Endodermal cell (in vitro differentiated cells): ENCODE measurements at regions not wholly inside any gene's neighbourhood (a gene's known extent, or its start where the extent isn't known, plus 50 kb on each side); places are given as distances from the start of the nearest gene placed in this dataset.

Experiments used
- DNase-seq: peaks from one replicate; pipeline ENCODE4 v3.0.0-alpha.2; 2017
- H3K27ac ChIP-seq: 2 replicates; pipeline ENCODE4 v1.5.1; 2013; ENCODE audit warnings: mild to moderate bottlenecking, low read depth, low read length, moderate library complexity
- H3K27me3 ChIP-seq: 2 replicates; pipeline ENCODE4 v1.6.1; 2013; ENCODE audit warnings: mild to moderate bottlenecking, low read length, moderate library complexity; ENCODE audit not compliant: insufficient read depth, control insufficient read depth, poor library complexity, severe bottlenecking
- H3K36me3 ChIP-seq: 2 replicates; pipeline ENCODE4 v1.7.0; 2013; ENCODE audit warnings: mild to moderate bottlenecking, low read length, moderate library complexity; ENCODE audit not compliant: control insufficient read depth, insufficient read depth
- H3K4me1 ChIP-seq: one replicate; pipeline ENCODE4 v1.7.0; 2013; ENCODE audit warnings: low read length; ENCODE audit not compliant: control insufficient read depth, insufficient read depth
- H3K4me3 ChIP-seq: 2 replicates; pipeline ENCODE4 v1.5.1; 2013; ENCODE audit warnings: mild to moderate bottlenecking, low read length, moderate library complexity
- H3K9ac ChIP-seq: 2 replicates; pipeline ENCODE4 v1.6.1; 2013; ENCODE audit warnings: mild to moderate bottlenecking, low read length, moderate library complexity; ENCODE audit not compliant: poor library complexity, severe bottlenecking; ENCODE audit errors: extremely low read depth
- H3K9me3 ChIP-seq: 2 replicates; pipeline ENCODE4 v1.6.1; 2013; ENCODE audit warnings: mild to moderate bottlenecking, low read length, moderate library complexity; ENCODE audit not compliant: control insufficient read depth
- H3K27ac Mint-ChIP-seq: 2 replicates; pipeline ENCODE4 v1.8.0; 2020; ENCODE audit warnings: mixed read lengths
- H3K27me3 Mint-ChIP-seq: 2 replicates; pipeline ENCODE4 v1.8.0; 2021; ENCODE audit warnings: mild to moderate bottlenecking, mixed read lengths; ENCODE audit not compliant: insufficient read depth
- H3K36me3 Mint-ChIP-seq: 2 replicates; pipeline ENCODE4 v1.8.0; 2020; ENCODE audit warnings: low read depth, mixed read lengths
- H3K4me1 Mint-ChIP-seq: 2 replicates; pipeline ENCODE4 v1.8.0; 2020; ENCODE audit warnings: mixed read lengths
- H3K4me3 Mint-ChIP-seq: 2 replicates; pipeline ENCODE4 v1.8.0; 2020; ENCODE audit warnings: mild to moderate bottlenecking, moderate library complexity, mixed read lengths
- H3K9me3 Mint-ChIP-seq: 2 replicates; pipeline ENCODE4 v1.8.0; 2020; ENCODE audit warnings: mild to moderate bottlenecking, mixed read lengths
- WGBS, 2 experiments: methylation state at CpG; one replicate each; pipeline versions ENCODE4 v1.1.5 to v1.1.7; 2013; ENCODE audit warnings: missing lambda C conversion rate in 2 of 2, mixed read lengths in 1 of 2; ENCODE audit not compliant: insufficient coverage in 1 of 2, insufficient read length in 1 of 2; 5-methylcytosine and 5-hydroxymethylcytosine counted together
- TF ChIP-seq, protein P1 (sequence below): fragments of 200-600 bp; sonication (generic); conservative IDR thresholded peaks from 2 replicates; pipeline ENCODE4 v1.5.0; 2021; ENCODE audit warnings: antibody characterized with exemption, mild to moderate bottlenecking

DNA sequence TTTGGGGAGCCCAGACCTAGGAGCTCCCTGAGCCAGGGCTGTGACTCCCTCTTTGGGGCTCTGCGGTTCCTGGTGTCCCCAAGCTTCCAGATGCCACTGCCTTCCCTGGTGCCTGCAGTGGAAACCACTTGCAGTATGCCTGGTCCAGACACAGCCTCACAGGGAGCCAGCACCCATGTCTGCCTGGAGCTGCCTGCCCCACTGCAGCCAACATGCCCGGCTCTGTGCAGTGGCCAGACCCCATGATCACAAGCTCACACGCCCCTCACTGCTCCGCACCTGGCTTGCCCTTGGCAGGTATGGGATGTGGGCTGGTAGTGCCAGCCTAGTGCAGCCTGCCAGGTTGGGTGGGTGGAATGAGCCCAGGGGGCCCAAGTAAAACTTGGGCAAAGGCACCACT, 644.8 kb downstream of the HTR1B start:
- Histone ChIP-seq H3K4me3 (no peak overlapping the region), H3K27ac (no peak overlapping the region), H3K36me3 (no peaks in the 10 kb centered on the region), H3K9ac (no peak overlapping the region), H3K4me1 (no peaks in the 10 kb centered on the region), H3K9me3 (peaks cover 14% of the 10 kb centered on the region), H3K27me3 (no peaks in the 10 kb centered on the region)
- DNase-seq = no peak
- Mint-ChIP-seq H3K9me3 (peaks cover 20% of the 10 kb centered on the region), H3K27me3 (no peaks in the 10 kb centered on the region), H3K4me1 (no peaks in the 10 kb centered on the region), H3K36me3 (peaks cover 5% of the 10 kb centered on the region), H3K4me3 (no peak overlapping the region), H3K27ac (no peak overlapping the region)
- TF ChIP-seq, protein P1, sequence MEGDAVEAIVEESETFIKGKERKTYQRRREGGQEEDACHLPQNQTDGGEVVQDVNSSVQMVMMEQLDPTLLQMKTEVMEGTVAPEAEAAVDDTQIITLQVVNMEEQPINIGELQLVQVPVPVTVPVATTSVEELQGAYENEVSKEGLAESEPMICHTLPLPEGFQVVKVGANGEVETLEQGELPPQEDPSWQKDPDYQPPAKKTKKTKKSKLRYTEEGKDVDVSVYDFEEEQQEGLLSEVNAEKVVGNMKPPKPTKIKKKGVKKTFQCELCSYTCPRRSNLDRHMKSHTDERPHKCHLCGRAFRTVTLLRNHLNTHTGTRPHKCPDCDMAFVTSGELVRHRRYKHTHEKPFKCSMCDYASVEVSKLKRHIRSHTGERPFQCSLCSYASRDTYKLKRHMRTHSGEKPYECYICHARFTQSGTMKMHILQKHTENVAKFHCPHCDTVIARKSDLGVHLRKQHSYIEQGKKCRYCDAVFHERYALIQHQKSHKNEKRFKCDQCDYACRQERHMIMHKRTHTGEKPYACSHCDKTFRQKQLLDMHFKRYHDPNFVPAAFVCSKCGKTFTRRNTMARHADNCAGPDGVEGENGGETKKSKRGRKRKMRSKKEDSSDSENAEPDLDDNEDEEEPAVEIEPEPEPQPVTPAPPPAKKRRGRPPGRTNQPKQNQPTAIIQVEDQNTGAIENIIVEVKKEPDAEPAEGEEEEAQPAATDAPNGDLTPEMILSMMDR = no peak
- 83 to 95% methylated on average over 1 to 4 of the region's 4 CpGs for WGBS, 2 experiments

DNA sequence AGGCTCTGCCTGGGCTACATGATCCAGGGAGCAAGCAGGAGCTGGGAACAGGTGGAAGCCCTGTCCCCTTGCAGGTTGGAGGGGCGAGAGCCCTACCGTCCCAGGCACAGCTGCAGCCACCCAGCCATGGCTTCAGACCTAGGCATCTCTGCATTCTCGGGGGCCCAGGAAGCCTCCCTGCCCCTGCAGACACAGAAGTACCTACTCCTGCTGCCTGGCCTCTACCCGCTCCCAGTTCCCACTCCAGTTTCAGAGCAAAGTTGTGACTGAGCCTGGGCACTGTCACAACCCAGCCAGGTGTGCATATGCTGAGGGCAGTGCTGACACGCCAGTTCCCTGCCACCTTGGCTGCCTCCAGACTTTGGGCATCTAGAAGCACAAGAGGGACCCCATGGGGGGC, 645.9 kb downstream of the HTR1B start:
- WGBS, 2 experiments = 88 to 92% methylated on average over 2 to 5 of the region's 5 CpGs
- Mint-ChIP-seq H3K9me3 (peaks cover 10% of the 10 kb centered on the region), H3K27me3 (no peaks in the 10 kb centered on the region), H3K27ac (no peak overlapping the region), H3K4me3 (no peak overlapping the region), H3K36me3 (no peaks in the 10 kb centered on the region), H3K4me1 (peaks cover 5% of the 10 kb centered on the region)
- DNase-seq = no peak
- H3K9ac ChIP-seq = no peak overlapping the region
- H3K27me3 ChIP-seq = no peaks in the 10 kb centered on the region
- H3K4me1 ChIP-seq = no peaks in the 10 kb centered on the region
- H3K4me3 ChIP-seq = no peak overlapping the region
- peaks cover 5% of the 10 kb centered on the region for H3K9me3 ChIP-seq
- H3K36me3 ChIP-seq = no peaks in the 10 kb centered on the region
- no peak overlapping the region for H3K27ac ChIP-seq
- TF ChIP-seq, protein P1 = no peak

DNA sequence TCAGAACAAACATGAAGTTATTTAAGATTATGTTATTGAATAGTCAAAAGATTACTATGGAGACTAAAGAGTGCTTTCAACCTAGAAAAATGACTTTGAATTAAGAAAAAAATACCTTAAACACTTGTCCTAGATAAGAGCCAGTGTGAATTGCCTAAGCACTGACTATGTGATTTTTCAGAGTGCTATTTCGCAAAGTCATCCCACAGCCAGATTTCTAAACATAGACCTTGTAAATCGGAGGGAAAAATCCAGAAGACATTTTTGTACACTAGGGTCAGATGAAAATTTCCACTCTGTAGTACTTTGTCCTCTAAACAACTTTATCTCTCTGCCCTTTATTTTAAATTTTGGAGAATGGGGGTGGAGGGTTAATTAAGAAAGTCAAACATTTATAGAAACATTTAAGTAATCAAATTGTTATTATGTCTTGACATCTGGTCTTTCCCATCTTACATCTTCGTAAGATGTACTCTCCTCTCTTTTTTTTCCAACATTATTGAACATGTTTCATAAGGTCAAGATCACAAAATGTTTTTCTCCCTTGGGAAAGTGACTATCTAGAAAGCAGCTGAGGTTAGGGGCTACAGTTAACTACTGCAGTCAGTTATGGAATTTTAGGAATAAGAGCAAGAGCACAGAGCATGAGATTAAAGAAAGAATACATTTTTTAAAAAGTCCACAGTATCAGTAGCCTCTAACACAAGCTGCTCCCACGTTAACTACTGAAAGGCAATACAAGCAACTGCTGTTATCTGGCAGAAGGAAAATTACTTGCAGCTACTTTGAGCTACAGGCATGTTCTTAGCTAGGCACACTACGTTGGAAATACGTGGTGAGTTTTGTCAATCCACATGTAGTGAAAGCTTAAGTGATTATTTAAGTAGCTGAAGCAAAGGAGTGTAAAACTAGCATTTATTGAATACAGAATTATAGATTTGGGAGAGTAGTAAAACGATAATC, 648.5 kb downstream of the HTR1B start:
- Histone ChIP-seq H3K36me3 (no peaks in the 10 kb centered on the region), H3K4me3 (no peak overlapping the region), H3K27me3 (no peaks in the 10 kb centered on the region), H3K9me3 (no peaks in the 10 kb centered on the region), H3K27ac (no peak overlapping the region), H3K4me1 (no peaks in the 10 kb centered on the region), H3K9ac (no peak overlapping the region)
- no peak for DNase-seq
- Mint-ChIP-seq H3K9me3 (no peaks in the 10 kb centered on the region), H3K4me3 (no peak overlapping the region), H3K36me3 (no peaks in the 10 kb centered on the region), H3K27me3 (no peaks in the 10 kb centered on the region), H3K27ac (no peak overlapping the region), H3K4me1 (peaks cover 5% of the 10 kb centered on the region)
- TF ChIP-seq, protein P1 = no peak
- 84 to 93% methylated on average over 4 to 7 of the region's 7 CpGs for WGBS, 2 experiments
